NOMO-1 treated with DMSO at 0.1 percent for 48 hours (cell line): ENCODE measurements at regions not wholly inside any gene's neighbourhood (a gene's known extent, or its start where the extent isn't known, plus 50 kb on each side); places are given as distances from the start of the nearest gene placed in this dataset.

ENCODE experiments used
- DNase-seq: peaks from one replicate; lab custom pipeline; 2025; ENCODE audit not compliant: unreplicated experiment; lab: John Stamatoyannopoulos, UW

- no peak for DNase-seq
Measured at GRCh38 chr22:17269224-17269606, 50.0 kb upstream of the ADA2 start.
